Thoracic aorta (tissue), 2 donors: ENCODE measurements at regions not wholly inside any gene's neighbourhood (a gene's known extent, or its start where the extent isn't known, plus 50 kb on each side); places are given as distances from the start of the nearest gene placed in this dataset.
A peak's percentile ranks its signal among the peaks of the same experiment; 100 is the strongest.

Experiments used
- ATAC-seq: fragments of 150-250 bp; one replicate; pipeline ENCODE4 v1.8.0; 2017; ENCODE audit warnings: low read depth; ENCODE audit not compliant: insufficient number of reproducible peaks, low FRiP score
- DNase-seq: peaks from one replicate; pipeline ENCODE4 v3.0.0-alpha.2; 2020; ENCODE audit warnings: low spot score
- H3K27ac ChIP-seq, 2 donors: fragments of 200-600 bp; sonication (generic); 1 replicate in 1 of 2; 2 replicates in 1 of 2; pipeline ENCODE4 v1.5.1; 2016; ENCODE audit warnings: mild to moderate bottlenecking in 2 of 2, moderate library complexity in 2 of 2
- H3K27me3 ChIP-seq: fragments of 200-600 bp; sonication (generic); replicated peaks from 2 replicates; pipeline ENCODE4 v1.6.0; 2016; ENCODE audit warnings: mild to moderate bottlenecking; ENCODE audit not compliant: insufficient read depth
- H3K36me3 ChIP-seq: fragments of 200-600 bp; sonication (generic); one replicate; pipeline ENCODE4 v1.5.1; 2016
- H3K4me1 ChIP-seq, 2 donors: fragments of 200-600 bp; sonication (generic); 1 replicate in 1 of 2; 2 replicates in 1 of 2; pipeline versions ENCODE4 v1.5.1 to v1.6.0; 2016; ENCODE audit warnings: low read depth in 2 of 2, mild to moderate bottlenecking in 1 of 2; ENCODE audit not compliant: control insufficient read depth in 1 of 2
- H3K4me3 ChIP-seq: fragments of 200-600 bp; sonication (generic); 2 replicates; pipeline ENCODE4 v1.5.1; 2016; ENCODE audit warnings: mild to moderate bottlenecking
- H3K9me3 ChIP-seq: fragments of 200-600 bp; sonication (generic); 2 replicates; pipeline ENCODE4 v1.5.1; 2016
- TF ChIP-seq, protein P1 (sequence below): fragments of 200-600 bp; sonication (generic); IDR thresholded peaks from one replicate; pipeline ENCODE4 v1.5.1; 2019; ENCODE audit warnings: antibody characterized with exemption

DNA sequence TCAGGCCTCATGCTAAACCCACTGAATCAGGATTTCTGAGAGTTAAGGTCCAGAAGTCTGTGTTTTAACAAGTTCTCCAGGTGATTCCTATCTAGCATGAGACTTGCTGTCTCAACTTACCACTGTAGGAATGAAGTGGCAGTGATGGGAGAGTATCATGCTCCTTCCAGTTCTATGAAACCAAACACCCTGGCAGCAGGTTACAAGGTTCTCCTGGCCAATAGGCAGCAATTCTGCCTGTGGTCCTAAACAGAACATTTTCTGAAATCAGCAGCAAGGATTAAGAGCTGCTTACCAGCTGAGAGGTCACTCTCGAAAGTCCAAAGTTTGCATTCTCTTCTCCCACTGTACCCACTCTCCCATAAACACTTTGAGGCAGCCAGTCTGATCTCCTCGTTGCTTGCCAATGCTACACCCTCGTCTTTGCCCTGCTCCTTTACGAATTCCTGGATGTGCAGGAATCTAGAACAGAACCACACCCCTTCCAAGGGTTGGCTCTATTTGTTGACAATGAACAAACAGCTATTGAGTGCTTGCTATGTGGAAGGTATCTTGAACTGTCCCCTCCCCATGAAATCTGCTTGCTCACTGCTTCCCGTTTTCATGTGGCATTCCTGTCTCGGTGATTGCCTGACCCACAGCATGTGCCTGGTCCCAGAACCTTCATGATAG is 100.5 kb downstream of the TMEM174 start:
- no peak for DNase-seq
- H3K27me3 ChIP-seq: no peaks in the 10 kb centered on the region
- ATAC-seq: no peak
- no peak overlapping the region for H3K4me3 ChIP-seq
- H3K9me3 ChIP-seq: no peaks in the 10 kb centered on the region
- no peaks in the 10 kb centered on the region for H3K4me1 ChIP-seq
- TF ChIP-seq, protein P1, sequence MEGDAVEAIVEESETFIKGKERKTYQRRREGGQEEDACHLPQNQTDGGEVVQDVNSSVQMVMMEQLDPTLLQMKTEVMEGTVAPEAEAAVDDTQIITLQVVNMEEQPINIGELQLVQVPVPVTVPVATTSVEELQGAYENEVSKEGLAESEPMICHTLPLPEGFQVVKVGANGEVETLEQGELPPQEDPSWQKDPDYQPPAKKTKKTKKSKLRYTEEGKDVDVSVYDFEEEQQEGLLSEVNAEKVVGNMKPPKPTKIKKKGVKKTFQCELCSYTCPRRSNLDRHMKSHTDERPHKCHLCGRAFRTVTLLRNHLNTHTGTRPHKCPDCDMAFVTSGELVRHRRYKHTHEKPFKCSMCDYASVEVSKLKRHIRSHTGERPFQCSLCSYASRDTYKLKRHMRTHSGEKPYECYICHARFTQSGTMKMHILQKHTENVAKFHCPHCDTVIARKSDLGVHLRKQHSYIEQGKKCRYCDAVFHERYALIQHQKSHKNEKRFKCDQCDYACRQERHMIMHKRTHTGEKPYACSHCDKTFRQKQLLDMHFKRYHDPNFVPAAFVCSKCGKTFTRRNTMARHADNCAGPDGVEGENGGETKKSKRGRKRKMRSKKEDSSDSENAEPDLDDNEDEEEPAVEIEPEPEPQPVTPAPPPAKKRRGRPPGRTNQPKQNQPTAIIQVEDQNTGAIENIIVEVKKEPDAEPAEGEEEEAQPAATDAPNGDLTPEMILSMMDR: no peak
- no peak overlapping the region for H3K27ac ChIP-seq
- H3K36me3 ChIP-seq: no peaks in the 10 kb centered on the region

DNA sequence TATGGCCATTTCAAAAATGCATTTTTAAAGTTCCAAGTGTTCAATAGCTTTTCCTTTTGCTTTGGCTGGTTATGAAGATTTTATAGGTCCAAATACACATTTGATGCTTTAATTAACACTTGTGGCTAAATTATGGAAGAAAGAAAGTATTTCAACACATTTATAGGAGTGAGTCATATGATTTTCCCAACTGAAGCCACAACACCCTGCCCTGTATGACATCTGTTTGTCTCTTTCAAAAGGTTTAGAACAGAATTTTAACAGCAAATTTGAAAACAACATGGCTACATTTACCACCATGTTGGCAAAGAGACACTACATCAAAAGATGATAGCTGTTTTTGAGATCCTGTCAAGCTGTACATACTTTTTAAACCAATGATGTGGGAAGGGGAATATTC is 99.4 kb downstream of the TMEM174 start:
- no peak for DNase-seq
- ATAC-seq: no peak
- TF ChIP-seq, protein P1: no peak
- no peaks in the 10 kb centered on the region for H3K9me3 ChIP-seq
- no peak overlapping the region for H3K4me3 ChIP-seq
- H3K36me3 ChIP-seq: no peaks in the 10 kb centered on the region
- H3K27ac ChIP-seq: no peak overlapping the region
- no peaks in the 10 kb centered on the region for H3K27me3 ChIP-seq
- peaks cover 0 to 7% of the 10 kb centered on the region in 2 donors for H3K4me1 ChIP-seq

DNA sequence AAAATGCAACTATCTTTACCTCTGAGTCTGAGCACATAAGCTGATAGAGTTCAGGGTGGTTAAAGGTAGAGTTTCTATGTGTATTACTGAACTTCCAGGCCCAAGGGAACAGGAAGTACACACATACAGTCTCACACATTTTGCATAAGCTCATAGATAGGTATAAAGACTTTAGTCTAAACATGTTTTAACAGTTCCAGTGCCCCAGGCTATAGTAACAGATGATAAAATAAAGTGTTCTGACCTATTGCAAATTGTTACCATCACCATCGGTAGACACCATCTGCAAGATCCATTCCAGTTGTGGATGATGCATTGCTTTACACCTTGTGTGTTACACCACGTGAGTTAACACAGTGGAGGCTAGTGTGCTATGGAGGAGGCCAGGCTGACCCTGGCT is 95.8 kb downstream of the TMEM174 start:
- ATAC-seq (no peak), DNase-seq (no peak)
- TF ChIP-seq, protein P1: no peak
- Histone ChIP-seq H3K27ac (no peak overlapping the region), H3K4me1 (peaks cover 4 to 19% of the 10 kb centered on the region in 2 donors), H3K27me3 (no peaks in the 10 kb centered on the region), H3K9me3 (no peaks in the 10 kb centered on the region), H3K4me3 (no peak overlapping the region), H3K36me3 (no peaks in the 10 kb centered on the region)

DNA sequence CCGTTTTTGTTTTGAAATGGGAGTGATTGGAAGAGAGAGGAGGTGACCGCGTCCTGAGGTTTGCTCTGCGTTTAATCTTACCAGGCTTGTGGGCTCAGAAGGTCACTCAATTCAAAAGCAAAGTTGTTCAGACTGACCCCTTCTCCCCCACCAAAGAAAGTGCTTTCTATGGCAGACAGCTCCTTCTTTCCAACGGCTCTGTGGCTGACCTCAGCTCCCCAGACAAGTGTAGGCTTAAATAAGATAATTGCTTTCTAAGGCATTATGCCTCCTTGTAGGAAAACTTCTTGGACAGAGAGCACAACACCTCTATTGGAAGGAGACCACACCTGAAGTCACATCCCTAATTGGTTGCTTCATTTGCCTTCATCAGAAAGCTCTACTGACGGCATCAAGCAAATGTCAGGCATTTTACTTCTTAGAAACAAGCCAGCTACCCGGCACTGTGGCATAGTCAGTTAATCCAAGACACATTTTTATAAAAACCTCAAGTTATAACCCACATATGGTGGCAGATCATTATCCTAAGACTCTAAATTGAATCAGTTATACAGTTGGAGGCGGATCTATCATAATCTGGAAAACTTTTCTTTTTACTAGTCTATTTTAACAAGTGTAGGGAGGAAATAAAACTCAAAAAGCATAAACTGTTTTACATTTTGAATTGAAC is 94.9 kb downstream of the TMEM174 start:
- no peaks in the 10 kb centered on the region for H3K36me3 ChIP-seq
- DNase-seq (no peak), ATAC-seq (no peak)
- TF ChIP-seq, protein P1: no peak
- no peaks in the 10 kb centered on the region for H3K9me3 ChIP-seq
- peak overlapping the region; percentile 22 for H3K4me3 ChIP-seq
- H3K27ac ChIP-seq: peak overlapping the region; percentile 36 to 45
- peaks cover 4 to 19% of the 10 kb centered on the region in 2 donors for H3K4me1 ChIP-seq
- no peaks in the 10 kb centered on the region for H3K27me3 ChIP-seq

DNA sequence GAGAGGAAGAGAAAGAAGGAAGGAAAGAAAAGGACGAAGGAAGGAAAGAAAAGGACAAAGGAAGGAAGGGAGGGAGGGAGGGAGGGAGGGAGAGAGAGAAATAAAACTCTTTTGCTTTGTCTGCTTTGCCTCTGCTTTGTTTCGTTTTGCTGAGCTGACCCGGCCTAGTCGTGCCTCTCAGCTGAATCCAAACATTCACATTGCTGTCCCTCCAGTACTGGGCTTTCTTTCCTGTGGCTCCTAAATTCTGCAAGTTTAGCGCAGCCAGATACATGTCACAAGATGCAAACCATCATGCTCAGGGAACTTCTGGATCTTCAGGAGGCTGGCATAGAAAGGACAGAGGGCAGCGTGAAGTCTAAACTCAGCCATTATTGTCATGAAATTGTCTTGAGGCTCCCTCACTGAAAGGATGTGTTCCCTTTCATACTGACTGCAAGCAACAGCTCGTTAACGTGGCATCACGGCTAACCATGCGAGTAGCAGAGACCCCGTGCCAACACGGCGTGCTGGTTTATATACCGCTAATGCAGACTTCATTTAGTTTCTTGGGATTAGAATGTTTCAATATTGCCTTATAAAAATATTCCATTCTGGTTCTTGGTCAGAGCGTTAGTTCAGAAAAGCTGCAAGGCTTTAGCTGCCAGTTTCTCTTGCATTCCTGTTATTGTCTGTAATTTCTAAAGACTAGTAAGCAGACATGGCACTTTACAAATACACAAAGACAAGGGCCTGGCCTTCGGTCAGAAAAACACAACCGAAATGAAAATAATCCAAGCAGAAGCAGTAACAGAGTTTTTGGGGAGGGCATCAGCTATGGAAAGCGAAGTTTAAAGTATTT is 94.2 kb downstream of the TMEM174 start:
- DNase-seq (no peak), ATAC-seq (no peak)
- H3K27me3 ChIP-seq: no peaks in the 10 kb centered on the region
- H3K27ac ChIP-seq: peak overlapping the region; percentile 37 to 45
- TF ChIP-seq, protein P1: no peak
- peak overlapping the region; percentile 22 for H3K4me3 ChIP-seq
- H3K9me3 ChIP-seq: no peaks in the 10 kb centered on the region
- peaks cover 4 to 19% of the 10 kb centered on the region in 2 donors for H3K4me1 ChIP-seq
- H3K36me3 ChIP-seq: no peaks in the 10 kb centered on the region
